ENCODE measurements at regions not wholly inside any gene's neighbourhood (a gene's known extent, or its start where the extent isn't known, plus 50 kb on each side); places are given as distances from the start of the nearest gene placed in this dataset.

DNA sequence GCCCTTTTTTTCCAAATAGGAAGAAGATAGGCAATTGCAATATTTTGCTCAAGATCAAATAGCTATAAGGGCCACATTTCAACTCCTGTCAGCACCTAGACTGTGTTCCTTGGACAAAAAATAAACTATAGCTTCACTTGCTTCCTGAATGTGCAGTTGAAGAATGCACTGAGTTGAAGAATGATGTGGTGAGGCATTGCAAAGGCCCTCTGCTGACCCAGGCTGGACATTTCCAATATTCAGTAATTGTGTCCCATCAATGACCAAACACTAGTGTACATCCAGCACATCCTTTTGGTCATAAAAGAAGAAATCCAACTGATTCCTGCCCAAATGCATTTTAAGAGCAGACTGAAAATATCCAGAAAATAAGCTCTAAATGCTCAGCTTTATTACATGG is 424.8 kb upstream of the TGFBR2 start:
- no peak overlapping the region for H2BK5ac ChIP-seq (ENCODE audit: low read depth, low read length)
- no peak overlapping the region for H3K14ac ChIP-seq (ENCODE audit: insufficient read length)
- H2BK12ac ChIP-seq (ENCODE audit: low read depth, low read length): no peak overlapping the region
- ChIA-PET CTCF (ENCODE audit: partially characterized antibody) (interaction anchor here (0.8 to 2.6 kb wide), 7 partner anchors 10 to 587 kb away, joined by 3 to 11 read pairs (median 4); no protein-coding TSS in a partner anchor), POLR2A (ENCODE audit: partially characterized antibody) (no interaction called here)
- no peak overlapping the region for H3K27ac ChIP-seq (ENCODE audit: low read depth, low read length)
- no peak overlapping the region for H4K5ac ChIP-seq (ENCODE audit: insufficient read length, low read depth, low read length)
- no peak overlapping the region for H4K8ac ChIP-seq (ENCODE audit: extremely low read depth, insufficient read depth, low read length)
- no peaks in the 10 kb centered on the region for H3K27me3 ChIP-seq (replicated peaks in 1 of 4; ENCODE audit: control insufficient read depth in 3 of 4, extremely low read depth in 1 of 4, insufficient read depth in 3 of 4, low read length in 3 of 4)
- no peak overlapping the region for H4K91ac ChIP-seq (replicated peaks; ENCODE audit: insufficient read length, low read length)
- H2AFZ ChIP-seq (ENCODE audit: low read length): no peak overlapping the region
- no peak overlapping the region for H3K4me2 ChIP-seq (ENCODE audit: insufficient read depth in 1 of 2, low read depth in 2 of 2, low read length in 2 of 2)
- DNase-seq (ENCODE audit: low read depth in 1 of 2, low spot score in 2 of 2) (no peak), FAIRE-seq (no peak)
- H2BK15ac ChIP-seq (ENCODE audit: low read length): no peak overlapping the region
- no peaks in the 10 kb centered on the region for H3K4me1 ChIP-seq (replicated peaks in 1 of 4; ENCODE audit: control insufficient read depth in 3 of 4, insufficient read depth in 4 of 4, low read length in 3 of 4)
- H2BK120ac ChIP-seq (replicated peaks; ENCODE audit: low read depth, low read length): no peak overlapping the region
- H3K79me1 ChIP-seq (ENCODE audit: low read depth, low read length): no peaks in the 10 kb centered on the region
- H3K23me2 ChIP-seq (ENCODE audit: low read depth, low read length): no peaks in the 10 kb centered on the region
- H3K56ac ChIP-seq (replicated peaks; ENCODE audit: insufficient read length, low read depth, low read length): no peak overlapping the region
- H3K18ac ChIP-seq (ENCODE audit: extremely low read depth, low read length): no peak overlapping the region
- no peak for TF ChIP-seq CBX5 (IDR thresholded peaks at IDR 0.05; ENCODE audit: low read depth, low read length)
- no peak for TF ChIP-seq CTBP2 (IDR thresholded peaks at IDR 0.05; ENCODE audit: borderline replicate concordance, insufficient read depth, insufficient read length, low read length)
- TF ChIP-seq EZH2 (IDR thresholded peaks at IDR 0.05; ENCODE audit: low read depth, low read length, severe bottlenecking): no peak
- TF ChIP-seq, protein P1, sequence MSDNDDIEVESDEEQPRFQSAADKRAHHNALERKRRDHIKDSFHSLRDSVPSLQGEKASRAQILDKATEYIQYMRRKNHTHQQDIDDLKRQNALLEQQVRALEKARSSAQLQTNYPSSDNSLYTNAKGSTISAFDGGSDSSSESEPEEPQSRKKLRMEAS (IDR thresholded peaks at IDR 0.05): no peak
- no peak for TF ChIP-seq TEAD4 (IDR thresholded peaks at IDR 0.05; ENCODE audit: low read depth, low read length)
- no peak overlapping the region for H3K9ac ChIP-seq (replicated peaks in 1 of 4; ENCODE audit: extremely low read depth in 1 of 4, low read depth in 3 of 4, low read length in 3 of 4)
- no peaks in the 10 kb centered on the region for H3K36me3 ChIP-seq (ENCODE audit: control insufficient read depth in 2 of 4, insufficient read depth in 4 of 4, low read length in 3 of 4)
- H3K9me3 ChIP-seq (ENCODE audit: insufficient read depth in 2 of 2, low read depth in 1 of 2, low read length in 1 of 2): no peaks in the 10 kb centered on the region
- H3K79me2 ChIP-seq (ENCODE audit: control insufficient read depth in 1 of 2, insufficient read depth in 2 of 2, low read length in 2 of 2): no peaks in the 10 kb centered on the region
- no peak overlapping the region for H3K23ac ChIP-seq (ENCODE audit: insufficient read length)
- H2AK5ac ChIP-seq (ENCODE audit: low read depth, low read length): no peak overlapping the region
- H4K20me1 ChIP-seq (replicated peaks in 1 of 2; ENCODE audit: control insufficient read depth in 1 of 2, insufficient read depth in 2 of 2, low read length in 2 of 2): no peaks in the 10 kb centered on the region
- no peak overlapping the region for H2BK20ac ChIP-seq (ENCODE audit: low read length)
- H3K4me3 ChIP-seq (ENCODE audit: extremely low read depth in 1 of 4, insufficient read depth in 2 of 4, low read depth in 3 of 4, low read length in 4 of 4): no peak overlapping the region
- H3K4ac ChIP-seq (replicated peaks; ENCODE audit: insufficient read length, low read depth, low read length): no peak overlapping the region
